RWPE2 (cell line): ENCODE measurements at regions not wholly inside any gene's neighbourhood (a gene's known extent, or its start where the extent isn't known, plus 50 kb on each side); places are given as distances from the start of the nearest gene placed in this dataset.

ENCODE experiments used
- ATAC-seq: fragments of 200-7000 bp; cut with Tn5 transposase; 3 replicates; pipeline ENCODE4 v1.9.1; 2021; ENCODE audit warnings: low read depth
- DNase-seq: peaks from one replicate; pipeline ENCODE4 v3.0.0-alpha.2; 2020; ENCODE audit warnings: low spot score
- H3K27ac ChIP-seq: fragments of 450-650 bp; 2 replicates; pipeline ENCODE4 v1.5.1; 2017; ENCODE audit warnings: mild to moderate bottlenecking; ENCODE audit not compliant: poor library complexity, severe bottlenecking
- H3K27me3 ChIP-seq: fragments of 250-450 bp; sonication (Bioruptor Pico); 2 replicates; pipeline ENCODE4 v1.5.1; 2021; ENCODE audit warnings: mild to moderate bottlenecking, moderate library complexity; ENCODE audit not compliant: insufficient read depth, poor library complexity, severe bottlenecking
- H3K36me3 ChIP-seq: fragments of 250-450 bp; sonication (Bioruptor Pico); 2 replicates; pipeline ENCODE4 v1.5.1; 2020; ENCODE audit warnings: low read depth, mild to moderate bottlenecking, moderate library complexity
- H3K4me1 ChIP-seq: fragments of 250-450 bp; sonication (Bioruptor Pico); 2 replicates; pipeline ENCODE4 v1.5.1; 2021; ENCODE audit warnings: mild to moderate bottlenecking, moderate library complexity; ENCODE audit not compliant: insufficient read depth, poor library complexity, severe bottlenecking
- H3K4me3 ChIP-seq: fragments of 250-450 bp; sonication (Bioruptor Pico); 2 replicates; pipeline ENCODE4 v1.5.1; 2021; ENCODE audit warnings: mild to moderate bottlenecking, moderate library complexity; ENCODE audit not compliant: severe bottlenecking
- H3K9me3 ChIP-seq: fragments of 250-450 bp; sonication (Bioruptor Pico); 2 replicates; pipeline ENCODE4 v1.5.1; 2021; ENCODE audit warnings: mild to moderate bottlenecking, moderate library complexity; ENCODE audit not compliant: severe bottlenecking
- TF ChIP-seq, protein P1 (sequence below): fragments of 450-650 bp; IDR thresholded peaks from one replicate; pipeline ENCODE4 v1.5.1; 2017; ENCODE audit warnings: mild to moderate bottlenecking, moderate library complexity; ENCODE audit not compliant: poor library complexity, severe bottlenecking

DNA sequence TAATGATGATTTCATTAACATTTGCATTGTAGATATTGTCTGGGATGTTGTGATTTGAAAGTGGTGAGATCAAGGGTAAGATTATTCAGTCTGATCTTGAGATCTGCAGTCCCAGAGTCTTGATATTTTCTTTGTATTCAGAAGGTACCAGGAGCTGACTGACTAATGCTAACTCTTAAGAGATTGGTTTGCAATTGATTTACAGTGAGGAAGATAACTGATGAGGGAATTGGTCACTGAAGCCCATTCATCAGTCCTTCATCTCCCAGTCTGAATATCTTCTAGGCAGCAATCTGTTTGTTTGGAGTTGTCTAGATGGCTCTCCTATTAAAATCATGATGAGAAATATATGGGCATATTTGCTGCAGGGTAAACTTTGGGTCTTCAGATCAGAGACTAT, 473.7 kb downstream of the ARL4A start:
- Histone ChIP-seq H3K27ac (no peak overlapping the region), H3K4me3 (no peak overlapping the region), H3K4me1 (no peaks in the 10 kb centered on the region), H3K36me3 (no peaks in the 10 kb centered on the region), H3K9me3 (no peaks in the 10 kb centered on the region), H3K27me3 (no peaks in the 10 kb centered on the region)
- TF ChIP-seq, protein P1, sequence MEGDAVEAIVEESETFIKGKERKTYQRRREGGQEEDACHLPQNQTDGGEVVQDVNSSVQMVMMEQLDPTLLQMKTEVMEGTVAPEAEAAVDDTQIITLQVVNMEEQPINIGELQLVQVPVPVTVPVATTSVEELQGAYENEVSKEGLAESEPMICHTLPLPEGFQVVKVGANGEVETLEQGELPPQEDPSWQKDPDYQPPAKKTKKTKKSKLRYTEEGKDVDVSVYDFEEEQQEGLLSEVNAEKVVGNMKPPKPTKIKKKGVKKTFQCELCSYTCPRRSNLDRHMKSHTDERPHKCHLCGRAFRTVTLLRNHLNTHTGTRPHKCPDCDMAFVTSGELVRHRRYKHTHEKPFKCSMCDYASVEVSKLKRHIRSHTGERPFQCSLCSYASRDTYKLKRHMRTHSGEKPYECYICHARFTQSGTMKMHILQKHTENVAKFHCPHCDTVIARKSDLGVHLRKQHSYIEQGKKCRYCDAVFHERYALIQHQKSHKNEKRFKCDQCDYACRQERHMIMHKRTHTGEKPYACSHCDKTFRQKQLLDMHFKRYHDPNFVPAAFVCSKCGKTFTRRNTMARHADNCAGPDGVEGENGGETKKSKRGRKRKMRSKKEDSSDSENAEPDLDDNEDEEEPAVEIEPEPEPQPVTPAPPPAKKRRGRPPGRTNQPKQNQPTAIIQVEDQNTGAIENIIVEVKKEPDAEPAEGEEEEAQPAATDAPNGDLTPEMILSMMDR, result no peak
- no peak for DNase-seq
- ATAC-seq, result no peak

DNA sequence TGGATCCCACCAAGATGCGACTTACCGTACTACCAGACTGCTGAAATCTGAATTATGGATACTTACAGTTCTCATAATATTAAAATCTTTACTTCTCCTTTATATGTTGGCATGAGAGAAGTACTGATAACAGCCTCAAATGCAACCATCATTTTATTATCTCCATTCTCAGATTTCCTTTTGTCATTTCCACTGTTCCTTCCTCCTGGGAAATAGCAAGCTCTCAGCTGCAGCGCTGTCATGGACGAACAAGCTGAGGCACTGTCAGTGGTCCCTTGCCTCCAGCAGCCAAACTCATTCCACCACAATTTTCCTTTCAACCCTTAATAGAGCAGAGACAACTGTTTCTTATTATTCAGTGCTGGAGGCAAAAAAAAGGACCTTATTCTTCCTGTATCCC, 478.4 kb downstream of the ARL4A start:
- TF ChIP-seq, protein P1, result no peak
- H3K9me3 ChIP-seq, result no peaks in the 10 kb centered on the region
- H3K36me3 ChIP-seq, result no peaks in the 10 kb centered on the region
- H3K27ac ChIP-seq, result no peak overlapping the region
- ATAC-seq (no peak), DNase-seq (no peak)
- H3K4me3 ChIP-seq, result no peak overlapping the region
- H3K27me3 ChIP-seq, result no peaks in the 10 kb centered on the region
- H3K4me1 ChIP-seq, result no peaks in the 10 kb centered on the region

DNA sequence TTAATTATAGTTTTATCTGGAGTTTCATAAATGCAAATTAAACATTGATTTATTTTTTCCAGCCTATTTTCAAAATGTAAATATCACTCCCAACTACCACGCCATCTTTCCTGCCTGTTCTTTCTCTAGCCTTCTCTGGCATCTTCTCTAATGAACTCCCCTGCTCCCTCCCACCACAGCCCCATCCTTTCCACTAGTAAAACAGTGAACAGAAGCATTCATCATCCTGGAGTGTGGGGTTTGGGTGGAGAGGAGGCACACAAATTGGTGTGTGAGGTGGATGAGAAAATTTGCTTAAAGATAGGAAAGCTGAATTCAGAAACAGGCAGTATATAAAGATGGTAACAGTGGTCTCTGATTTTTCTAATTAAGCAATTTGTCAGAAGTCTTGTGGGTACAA, 479.4 kb downstream of the ARL4A start:
- no peaks in the 10 kb centered on the region for H3K4me1 ChIP-seq
- DNase-seq (no peak), ATAC-seq (no peak)
- no peak overlapping the region for H3K4me3 ChIP-seq
- H3K36me3 ChIP-seq, result no peaks in the 10 kb centered on the region
- TF ChIP-seq, protein P1, result no peak
- no peak overlapping the region for H3K27ac ChIP-seq
- H3K27me3 ChIP-seq, result no peaks in the 10 kb centered on the region
- no peaks in the 10 kb centered on the region for H3K9me3 ChIP-seq

DNA sequence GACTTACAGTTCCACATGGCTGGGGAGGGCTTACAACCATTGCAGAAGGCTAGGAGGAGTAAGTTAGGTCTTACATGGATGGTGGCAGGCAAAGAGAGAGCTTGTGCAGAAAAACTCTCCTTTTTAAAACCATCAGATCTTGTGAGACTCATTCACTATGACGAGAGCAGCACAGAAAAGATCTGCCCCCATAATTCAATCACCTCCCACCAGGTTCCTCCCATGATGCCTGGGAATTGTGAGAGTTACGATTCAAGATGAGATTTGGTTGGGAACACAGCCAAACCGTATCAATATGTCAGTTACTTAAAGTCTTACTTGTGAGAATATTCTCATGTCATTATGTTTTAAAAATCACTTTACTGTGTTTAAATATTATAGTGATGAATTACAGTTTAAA, 481.9 kb downstream of the ARL4A start:
- no peak for DNase-seq
- no peak overlapping the region for H3K4me3 ChIP-seq
- no peaks in the 10 kb centered on the region for H3K27me3 ChIP-seq
- no peak overlapping the region for H3K27ac ChIP-seq
- TF ChIP-seq, protein P1, result no peak
- no peak for ATAC-seq
- H3K4me1 ChIP-seq, result no peaks in the 10 kb centered on the region
- no peaks in the 10 kb centered on the region for H3K9me3 ChIP-seq
- H3K36me3 ChIP-seq, result no peaks in the 10 kb centered on the region

DNA sequence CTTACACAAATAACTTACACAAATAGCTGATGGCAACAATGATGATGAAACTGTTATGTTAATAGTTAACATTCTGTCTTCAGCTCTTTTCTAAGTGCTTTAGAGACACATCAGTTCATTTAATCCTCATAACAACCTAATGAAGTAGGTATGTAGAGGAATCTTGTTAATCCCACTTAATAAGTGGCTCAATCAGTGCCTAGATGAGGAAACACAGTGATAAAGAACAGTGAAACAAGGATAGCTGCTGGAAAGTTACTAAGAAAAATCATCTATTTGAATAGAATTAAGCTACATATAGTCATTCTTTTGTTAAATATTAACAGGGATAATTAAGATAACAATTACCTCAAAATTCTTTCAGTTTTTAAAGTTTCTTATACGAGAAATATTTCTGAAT, 487.6 kb downstream of the ARL4A start:
- H3K36me3 ChIP-seq, result no peaks in the 10 kb centered on the region
- DNase-seq (no peak), ATAC-seq (no peak)
- TF ChIP-seq, protein P1, result no peak
- H3K27ac ChIP-seq, result no peak overlapping the region
- H3K4me3 ChIP-seq, result no peak overlapping the region
- no peaks in the 10 kb centered on the region for H3K9me3 ChIP-seq
- no peaks in the 10 kb centered on the region for H3K4me1 ChIP-seq
- H3K27me3 ChIP-seq, result no peaks in the 10 kb centered on the region
